HK-2 (cell line): ENCODE measurements at regions not wholly inside any gene's neighbourhood (a gene's known extent, or its start where the extent isn't known, plus 50 kb on each side); places are given as distances from the start of the nearest gene placed in this dataset.

Experiments
- DNase-seq: peaks from one replicate; pipeline ENCODE4 v3.0.0-alpha.2; 2018; ENCODE audit not compliant: unreplicated experiment

DNA sequence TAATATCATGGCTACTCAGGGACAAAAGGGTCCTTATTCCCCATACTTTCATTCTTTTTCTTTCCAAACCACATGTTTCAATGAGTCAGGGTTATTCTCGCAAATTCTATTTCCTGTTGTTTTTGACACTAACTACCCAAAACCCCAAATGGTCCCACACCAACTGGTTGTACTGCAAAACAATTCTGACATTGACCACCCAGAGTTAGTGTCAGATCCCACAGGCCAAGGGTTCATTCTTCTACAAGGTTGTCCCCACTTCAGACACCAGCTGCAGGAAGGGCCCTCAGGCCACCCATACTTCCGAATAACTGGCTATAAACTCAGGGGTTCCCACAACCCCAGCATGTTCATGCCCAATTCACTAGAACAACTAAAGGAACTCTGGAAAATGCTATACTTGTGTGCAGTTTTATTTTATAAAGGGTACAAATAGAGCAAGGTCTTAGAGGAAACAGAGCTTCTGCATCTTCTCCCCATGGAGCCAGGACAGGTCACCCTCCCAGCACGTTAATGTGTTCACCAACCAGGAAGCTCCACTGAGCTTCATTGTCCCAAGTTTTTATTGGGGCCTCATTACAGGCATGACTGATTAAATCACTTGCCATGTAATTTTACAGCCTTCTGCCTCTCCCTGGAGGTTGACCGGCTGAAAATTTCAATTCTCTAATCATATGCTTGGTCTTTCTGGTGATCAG is 334.8 kb downstream of the DRD1 start:
- DNase-seq, result no peak

DNA sequence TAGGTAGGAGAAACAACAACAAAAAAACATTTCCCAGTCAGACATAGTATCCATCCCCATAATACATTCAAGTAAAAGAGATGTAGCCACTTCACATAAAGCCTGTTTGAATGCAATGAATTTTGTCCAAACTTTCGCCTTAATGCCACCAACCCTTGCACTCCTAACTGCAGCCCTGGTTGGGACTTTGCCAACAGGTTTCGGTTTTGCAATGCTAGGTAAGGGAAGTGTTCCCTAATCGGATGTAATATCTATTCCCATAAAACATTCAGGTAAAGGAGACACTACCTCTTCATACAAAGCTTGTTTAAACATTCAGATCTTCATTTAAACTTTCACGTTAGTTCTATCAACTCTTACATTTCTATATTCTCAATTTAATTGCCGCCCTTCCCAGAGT is 336.1 kb downstream of the DRD1 start:
- DNase-seq, result no peak

GRCh38 chr5:175107028-175107588 is 336.9 kb downstream of the DRD1 start:
- no peak for DNase-seq

DNA sequence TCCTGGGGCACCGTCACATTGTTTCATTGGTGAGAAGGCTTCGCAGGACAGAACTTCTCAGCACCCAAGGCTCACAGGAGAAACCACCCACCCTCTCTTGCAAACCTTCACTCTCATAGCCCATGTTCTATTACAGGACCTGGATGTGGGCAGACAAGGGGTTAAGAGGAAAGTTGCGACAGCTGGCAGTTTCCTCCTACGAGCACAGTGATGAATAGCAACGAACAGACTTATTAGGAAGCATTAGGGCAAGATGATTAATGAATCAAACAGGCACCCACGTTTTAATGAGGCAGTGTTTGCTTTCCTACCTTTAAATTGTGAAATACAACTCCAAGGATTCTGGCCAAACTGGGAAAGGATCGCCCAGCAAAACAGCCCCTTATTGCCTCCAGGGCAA is 339.3 kb downstream of the DRD1 start:
- DNase-seq, result no peak

DNA sequence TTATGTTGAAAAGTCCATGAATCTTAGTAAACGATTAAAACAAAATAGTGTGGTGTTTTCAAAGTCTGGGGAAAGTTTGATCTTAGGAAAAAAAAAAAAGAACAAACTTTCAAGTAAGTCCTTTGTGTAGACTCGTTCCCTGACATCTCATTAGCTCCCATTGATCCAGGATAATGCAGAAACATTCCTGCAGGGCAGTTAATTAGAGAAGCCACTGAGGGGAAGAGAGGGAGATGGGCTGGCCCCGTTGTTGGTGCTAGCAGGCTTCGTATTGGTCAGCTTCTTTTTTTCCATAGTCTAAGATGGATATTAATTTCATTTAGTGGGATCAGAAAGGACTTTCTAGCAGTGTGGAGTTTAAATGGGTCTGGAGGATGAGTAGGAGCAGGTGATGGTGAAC is 340.2 kb downstream of the DRD1 start:
- DNase-seq, result no peak

- DNase-seq, result no peak
Measured at GRCh38 chr5:175102717-175103116, 341.3 kb downstream of the DRD1 start.

DNA sequence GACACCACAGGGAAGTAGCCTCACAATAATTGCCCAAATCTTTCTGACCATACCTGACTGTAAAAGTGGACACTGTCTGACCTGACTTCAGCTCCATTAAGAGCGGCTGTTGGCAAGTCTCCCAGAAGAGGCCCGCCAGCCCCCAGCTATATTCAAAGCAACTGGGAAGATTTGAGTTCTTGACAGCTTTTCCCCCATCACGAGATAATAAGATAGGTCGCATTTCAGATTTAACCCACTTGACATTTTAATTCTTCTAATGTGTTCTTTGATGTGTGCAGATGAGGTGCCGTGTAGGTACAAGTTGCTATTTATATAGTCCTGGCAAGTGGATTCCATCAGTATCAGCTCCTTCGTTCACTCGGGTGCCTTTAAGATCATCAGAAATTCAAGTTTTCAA is 345.7 kb downstream of the DRD1 start:
- DNase-seq, result no peak

GRCh38 chr5:175096469-175097165 is 347.4 kb downstream of the DRD1 start:
- DNase-seq, result no peak

DNA sequence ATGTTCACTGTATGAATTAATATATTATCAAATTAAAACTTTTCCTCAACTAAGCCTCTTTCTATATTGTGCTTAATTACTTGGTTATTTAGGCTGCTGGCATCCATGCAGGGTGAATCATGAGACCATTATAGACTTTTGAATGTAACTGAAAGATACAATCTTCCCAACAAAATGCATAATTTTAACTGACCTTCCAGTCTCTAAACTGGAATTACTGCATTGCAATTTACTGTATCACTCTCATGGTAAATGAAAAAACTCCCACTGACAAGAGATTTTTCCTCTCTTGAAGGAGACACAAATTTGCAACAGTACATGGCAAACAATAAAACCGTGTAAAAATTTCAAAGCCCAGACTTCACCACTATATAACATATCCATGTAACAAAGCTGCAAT is 349.5 kb downstream of the DRD1 start:
- DNase-seq, result no peak

DNA sequence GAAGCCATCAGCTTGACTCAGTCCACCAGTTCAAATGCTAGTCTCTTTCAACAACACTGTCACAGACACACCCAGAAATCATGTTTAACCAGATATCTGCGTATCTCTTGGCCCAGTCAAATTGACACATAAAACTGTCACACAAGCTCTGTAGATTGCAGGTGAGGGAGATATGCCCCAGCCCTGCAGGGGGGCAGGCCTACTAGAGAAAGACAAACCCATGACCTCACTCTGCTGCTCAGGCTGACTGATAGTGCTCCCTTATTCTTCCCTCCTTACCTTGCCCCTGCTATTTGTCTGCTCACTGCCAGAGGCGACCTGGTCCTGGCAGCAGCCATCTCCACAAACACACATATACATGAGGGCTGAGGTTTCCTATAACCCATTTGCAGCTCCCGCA is 351.3 kb downstream of the DRD1 start:
- DNase-seq, result no peak

DNA sequence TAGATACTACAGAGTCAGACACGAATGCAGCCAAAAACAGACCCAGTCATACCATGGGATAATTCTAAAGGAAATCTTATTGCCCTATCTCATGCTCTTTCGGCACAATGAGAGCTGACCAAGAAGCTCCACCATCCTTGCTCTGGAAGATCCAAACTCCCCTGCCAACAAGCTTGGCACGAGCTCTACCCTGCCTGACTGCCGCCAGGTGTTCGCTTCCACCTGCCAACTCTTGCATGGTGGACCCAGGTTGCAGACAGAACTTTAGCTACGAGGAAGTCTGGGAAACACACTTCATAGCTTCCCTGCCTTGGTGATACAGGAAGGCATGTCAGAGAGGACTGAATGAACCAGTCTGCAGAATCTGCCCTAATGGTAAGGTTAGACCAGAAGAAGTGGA is 355.0 kb downstream of the DRD1 start:
- DNase-seq, result no peak

DNA sequence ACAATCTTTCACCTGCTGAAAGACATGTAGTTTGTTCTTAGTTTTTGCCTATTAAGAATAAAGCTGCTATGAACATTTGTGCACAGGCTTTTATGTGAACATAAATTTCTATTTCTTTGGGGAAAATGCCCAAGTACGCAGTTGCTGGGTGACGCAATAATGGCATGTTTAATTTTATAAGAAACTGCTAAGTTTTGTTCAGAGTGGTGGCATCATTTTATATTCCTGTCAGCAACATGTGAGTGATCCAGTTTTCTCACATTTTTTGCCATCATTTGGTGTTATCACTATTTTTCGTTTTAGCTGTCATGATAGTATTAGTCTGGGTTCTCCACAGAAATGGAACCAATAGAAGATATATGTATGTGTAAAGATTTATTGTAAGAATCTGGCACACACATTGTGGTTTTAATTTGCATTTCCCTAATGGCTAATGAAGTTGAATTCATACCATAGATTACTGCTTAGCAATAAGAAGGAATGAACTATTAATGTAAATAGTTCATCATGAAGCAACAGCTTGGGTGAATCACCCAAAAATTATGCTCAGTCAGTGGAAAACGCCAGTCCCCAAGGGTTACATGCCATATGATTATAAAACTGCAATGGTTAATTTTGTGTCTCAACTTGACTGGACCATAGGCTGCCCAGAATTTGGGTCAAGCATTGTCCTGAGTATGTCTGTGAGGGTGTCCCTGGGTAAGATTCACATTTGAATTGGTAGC is 358.6 kb downstream of the MSX2 start:
- no peak for DNase-seq

GRCh38 chr5:175082346-175082745 is 358.0 kb downstream of the MSX2 start:
- DNase-seq, result no peak

DNA sequence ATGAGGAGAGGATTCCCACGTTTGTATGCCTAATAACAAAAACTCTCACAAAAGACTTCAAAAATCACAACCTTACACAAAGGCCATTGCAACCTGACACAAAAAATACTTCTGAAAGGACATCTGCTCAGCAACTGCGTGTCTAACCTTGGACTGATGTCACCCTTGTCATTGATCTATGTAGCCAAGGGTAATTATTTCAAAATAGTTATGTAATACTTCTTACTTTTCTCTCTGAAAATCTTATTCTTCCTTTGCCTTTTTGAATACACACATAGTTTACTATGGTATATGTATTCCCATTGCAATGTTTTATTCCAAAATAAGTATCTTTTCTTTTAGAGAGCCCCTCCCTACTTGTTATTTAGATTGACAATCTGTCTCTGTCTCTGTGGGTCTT is 355.3 kb downstream of the MSX2 start:
- DNase-seq, result no peak

DNA sequence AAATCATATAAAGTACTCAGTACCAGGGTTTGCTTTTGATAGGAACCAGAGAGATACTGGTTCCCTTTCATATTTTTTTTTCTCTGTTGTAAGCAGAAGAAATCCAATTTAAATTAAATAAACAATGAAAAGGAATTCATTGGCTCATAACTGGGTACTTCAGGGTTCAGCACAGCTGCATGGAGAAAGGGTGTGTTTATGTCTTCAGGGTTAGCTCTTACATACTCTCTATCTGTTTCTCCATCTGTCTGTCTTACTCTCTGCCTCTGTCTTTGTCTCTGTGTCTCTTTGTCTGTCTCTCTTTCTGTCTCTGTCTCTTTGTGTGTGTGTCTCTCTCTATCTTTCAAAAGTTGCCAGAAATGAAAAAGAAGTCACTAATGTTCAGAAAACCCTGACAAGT is 345.9 kb downstream of the MSX2 start:
- DNase-seq, result no peak

- DNase-seq, result no peak
Measured at GRCh38 chr5:175060257-175060656, 335.9 kb downstream of the MSX2 start.

DNA sequence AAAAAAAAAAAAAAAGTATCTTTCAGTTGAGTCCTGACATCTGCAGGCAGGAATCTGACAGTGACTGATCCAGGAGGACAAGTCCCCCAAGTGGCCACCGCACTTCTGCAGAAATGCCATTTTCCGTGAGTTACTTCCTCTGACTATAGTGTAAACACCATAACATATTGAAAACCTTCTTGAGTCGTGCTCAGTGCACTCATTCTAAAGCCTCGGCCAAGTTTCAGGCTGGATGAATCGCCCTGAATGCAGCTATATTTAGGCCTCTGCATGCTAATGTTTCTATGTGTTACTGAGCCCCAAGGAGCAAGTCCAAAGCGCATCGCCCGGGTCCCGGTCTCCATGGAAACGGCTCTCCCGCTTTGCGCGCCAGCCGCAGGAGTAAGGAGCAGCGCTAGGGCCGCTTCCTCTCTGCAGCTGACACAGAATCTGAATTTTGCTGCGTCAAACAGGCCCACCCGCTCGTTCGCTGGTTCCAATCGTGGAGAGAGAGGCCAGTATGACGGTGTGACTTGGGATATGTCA is 335.4 kb downstream of the MSX2 start:
- DNase-seq, result no peak

DNA sequence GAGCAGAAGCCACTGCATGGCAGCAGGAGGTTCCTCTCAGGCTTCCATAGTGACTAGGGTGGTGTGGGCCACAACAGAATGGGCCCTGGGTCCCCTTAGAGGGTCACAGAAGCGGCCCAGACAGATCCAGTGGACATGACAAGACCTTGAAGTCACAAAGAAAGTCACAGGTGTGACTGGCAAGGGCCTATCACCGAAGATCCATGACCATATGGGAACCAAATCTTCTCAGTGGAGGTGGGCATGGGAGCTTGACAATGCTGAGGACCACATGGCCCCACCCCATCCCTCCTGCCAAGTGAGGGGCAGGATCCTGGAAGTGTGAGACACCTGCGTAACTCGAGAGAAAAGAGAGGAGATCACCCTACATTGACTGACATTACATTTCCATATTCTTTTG is 332.4 kb downstream of the MSX2 start:
- DNase-seq, result no peak

DNA sequence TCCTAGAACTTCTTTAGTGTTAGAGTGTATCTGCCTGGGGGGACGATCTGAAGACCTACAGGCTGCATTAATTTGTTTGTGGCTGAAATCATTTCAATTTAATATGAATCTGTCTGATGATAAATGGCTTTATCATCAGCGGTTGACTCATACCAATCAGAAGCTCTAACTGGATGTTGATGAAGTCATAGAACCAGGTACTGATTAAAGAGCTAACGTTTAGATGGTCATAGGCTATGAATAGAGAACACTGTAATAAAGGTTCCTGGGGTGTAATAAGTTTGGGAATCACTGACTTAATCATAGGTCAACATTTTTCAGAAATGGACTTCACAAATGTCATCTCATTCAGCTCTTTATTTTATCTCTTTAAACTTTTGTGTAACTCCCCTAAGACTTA is 329.9 kb downstream of the MSX2 start:
- DNase-seq, result no peak

DNA sequence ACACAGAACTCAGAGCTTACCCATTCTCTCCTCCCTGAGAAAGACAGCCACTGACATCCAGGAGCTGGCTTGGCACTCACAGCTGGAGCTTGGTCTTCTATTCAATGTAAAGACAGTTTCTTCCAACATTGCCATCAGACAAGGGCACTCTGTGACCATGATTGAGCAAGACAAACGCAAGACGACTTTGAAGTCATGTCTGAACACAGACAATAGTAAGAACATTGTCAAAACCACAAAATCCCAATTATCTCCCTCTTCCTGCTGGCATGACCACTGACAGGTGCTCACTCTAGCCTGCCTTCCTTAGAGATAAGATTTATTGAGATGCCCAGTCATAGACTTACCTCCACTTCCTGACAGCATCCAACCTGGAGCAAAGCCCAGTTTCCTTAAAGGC is 328.0 kb downstream of the MSX2 start:
- no peak for DNase-seq

DNA sequence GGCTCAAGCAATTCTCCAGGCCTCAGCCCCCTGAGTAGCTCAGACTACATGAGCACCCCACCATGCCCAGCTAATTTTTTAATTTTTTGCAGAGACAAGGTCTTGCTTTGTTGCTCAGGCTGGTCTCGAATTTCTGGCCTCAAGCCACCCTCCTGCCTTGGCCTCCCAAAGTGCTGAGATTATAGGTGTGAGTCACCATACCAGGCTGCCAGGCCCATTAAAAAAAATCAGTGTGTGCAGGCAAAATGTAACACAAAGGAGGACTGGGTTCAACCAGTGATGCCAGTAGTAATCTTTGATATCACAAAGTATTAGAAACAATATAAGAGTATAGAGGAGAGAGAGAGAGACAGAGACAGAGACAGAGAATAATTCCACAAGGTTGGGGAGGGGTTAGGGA is 322.7 kb downstream of the MSX2 start:
- no peak for DNase-seq

DNA sequence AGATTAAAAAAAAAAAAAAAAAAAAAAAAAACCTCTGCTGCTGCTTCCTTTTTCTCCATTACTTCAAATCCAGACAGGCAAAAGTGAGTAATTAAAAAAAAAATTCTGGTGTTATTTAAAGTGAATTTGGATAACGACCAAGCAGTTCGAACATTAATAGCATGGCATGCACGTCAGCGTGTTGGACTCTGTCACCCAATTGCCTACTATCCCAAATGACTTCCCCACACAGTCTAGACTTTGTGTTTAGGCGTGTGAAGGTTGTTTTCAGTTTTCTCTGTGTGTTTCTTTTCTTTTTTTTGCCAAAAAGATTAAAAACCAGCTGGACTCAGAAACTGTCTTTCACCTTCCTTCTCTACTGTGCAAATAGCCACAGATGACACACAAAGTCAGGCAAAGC is 321.4 kb downstream of the MSX2 start:
- DNase-seq, result no peak

DNA sequence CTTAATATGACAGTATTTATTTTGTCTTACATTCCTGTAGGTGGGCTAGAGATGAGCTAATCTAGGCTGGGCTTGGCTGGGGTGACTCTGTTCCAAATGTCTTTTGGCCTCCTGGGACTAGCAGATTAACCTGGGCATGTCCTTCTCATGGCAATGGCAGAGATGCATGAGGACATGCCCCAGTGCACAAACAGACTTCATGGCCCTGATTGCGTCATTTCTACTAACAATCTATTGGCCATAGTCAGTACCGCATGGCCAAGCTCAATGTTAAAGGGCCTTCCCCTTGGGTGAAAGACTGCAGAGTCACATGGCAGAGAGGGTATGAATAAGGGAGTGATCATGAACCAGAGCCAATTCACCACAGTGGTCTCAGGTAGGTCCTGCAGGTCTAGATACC is 313.4 kb downstream of the MSX2 start:
- no peak for DNase-seq
